ENCODE measurements at regions not wholly inside any gene's neighbourhood (a gene's known extent, or its start where the extent isn't known, plus 50 kb on each side); places are given as distances from the start of the nearest gene placed in this dataset.

DNA sequence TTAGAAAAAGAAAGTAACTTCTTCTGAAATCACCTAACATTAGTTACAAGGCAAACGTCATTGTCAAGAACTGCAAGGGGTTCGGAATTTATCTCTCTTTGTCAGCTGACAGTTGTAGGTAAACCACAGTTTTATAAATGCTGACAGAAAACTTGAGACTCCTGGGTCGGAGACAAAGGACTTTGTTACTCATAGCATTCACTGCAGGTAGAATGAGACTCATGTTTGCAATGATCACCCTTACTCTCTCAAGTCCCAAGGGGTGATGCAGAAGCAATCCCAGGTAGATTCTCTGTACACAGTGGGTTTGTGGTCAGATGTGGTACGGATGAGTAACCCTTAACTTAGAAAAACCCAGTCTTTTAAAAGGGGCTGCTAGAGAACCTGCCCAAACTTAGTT, 757.8 kb downstream of the TRIB2 start:
- TF ChIP-seq POLR2AphosphoS5 (IDR thresholded peaks at IDR 0.05; ENCODE audit: insufficient read depth in 1 of 2, low read depth in 1 of 2) (no peak), CTCF (IDR thresholded peaks at IDR 0.05) (no peak), POLR2A (IDR thresholded peaks at IDR 0.05) (no peak)
- Histone ChIP-seq H3K27me3 (no peaks in the 10 kb centered on the region), H3K9me3 (no peaks in the 10 kb centered on the region), H3K27ac (no peak overlapping the region), H3K4me3 (no peak overlapping the region), H3K36me3 (no peaks in the 10 kb centered on the region), H3K4me1 (no peaks in the 10 kb centered on the region)
- intact Hi-C loops (cut with DNase I): no loop called here
- no peak for DNase-seq (ENCODE audit: extremely low spot score in 2 of 2)

- Histone ChIP-seq H3K27me3 (no peaks in the 10 kb centered on the region), H3K4me1 (no peaks in the 10 kb centered on the region), H3K36me3 (no peaks in the 10 kb centered on the region), H3K4me3 (no peak overlapping the region), H3K27ac (no peak overlapping the region), H3K9me3 (no peaks in the 10 kb centered on the region)
- intact Hi-C loops (cut with DNase I): no loop called here
- DNase-seq (ENCODE audit: extremely low spot score in 2 of 2): no peak
- TF ChIP-seq CTCF (IDR thresholded peaks at IDR 0.05) (no peak), POLR2AphosphoS5 (IDR thresholded peaks at IDR 0.05; ENCODE audit: insufficient read depth in 1 of 2, low read depth in 1 of 2) (no peak), POLR2A (IDR thresholded peaks at IDR 0.05) (no peak)
Observed at GRCh38 chr2:13480057-13480456, 763.3 kb downstream of the TRIB2 start.

DNA sequence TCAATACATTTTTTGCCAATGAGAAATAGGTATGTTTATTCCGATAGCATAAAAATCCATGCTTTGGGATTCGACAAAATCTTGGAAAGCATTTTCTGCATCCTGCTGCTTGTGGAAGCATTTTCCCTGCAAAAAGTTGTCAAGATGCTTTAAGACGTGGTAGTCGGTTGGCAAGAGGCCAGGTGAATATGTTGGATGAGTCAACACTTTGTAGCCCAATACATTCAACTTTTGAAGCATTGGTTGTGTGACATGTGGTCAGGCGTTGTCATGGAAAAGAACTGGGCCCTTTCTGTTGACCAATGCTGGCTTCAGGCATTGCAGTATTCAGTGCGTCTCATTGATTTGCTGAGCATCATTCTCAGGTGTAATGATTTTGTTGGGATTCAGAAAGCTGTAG, 764.5 kb downstream of the TRIB2 start:
- intact Hi-C loops (cut with DNase I): no loop called here
- no peak for DNase-seq (ENCODE audit: extremely low spot score in 2 of 2)
- Histone ChIP-seq H3K4me3 (no peak overlapping the region), H3K9me3 (no peaks in the 10 kb centered on the region), H3K27ac (no peak overlapping the region), H3K36me3 (no peaks in the 10 kb centered on the region), H3K4me1 (no peaks in the 10 kb centered on the region), H3K27me3 (no peaks in the 10 kb centered on the region)
- TF ChIP-seq POLR2A (IDR thresholded peaks at IDR 0.05) (no peak), POLR2AphosphoS5 (IDR thresholded peaks at IDR 0.05; ENCODE audit: insufficient read depth in 1 of 2, low read depth in 1 of 2) (no peak), CTCF (IDR thresholded peaks at IDR 0.05) (no peak)

DNA sequence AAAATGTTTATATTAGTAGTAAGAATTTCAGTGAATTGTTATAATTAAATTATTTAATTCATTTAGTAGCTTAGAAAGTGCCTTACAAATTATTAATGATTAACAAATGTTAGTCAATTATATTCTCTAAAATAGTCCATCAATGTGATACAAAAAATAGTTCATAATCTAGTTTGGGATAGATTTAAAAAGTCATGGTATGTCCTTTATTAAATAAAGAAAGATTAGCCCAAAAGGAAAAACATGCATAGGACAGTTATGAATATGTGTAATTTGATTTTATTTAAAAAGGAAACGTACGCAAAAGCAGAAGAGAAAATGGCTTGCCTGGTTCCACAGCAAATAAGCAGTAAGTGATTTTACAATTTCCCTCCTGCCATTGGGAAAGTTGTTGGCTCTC, 768.5 kb downstream of the TRIB2 start:
- DNase-seq (ENCODE audit: extremely low spot score in 2 of 2): no peak
- Histone ChIP-seq H3K9me3 (no peaks in the 10 kb centered on the region), H3K4me1 (no peaks in the 10 kb centered on the region), H3K27me3 (no peaks in the 10 kb centered on the region), H3K4me3 (no peak overlapping the region), H3K27ac (no peak overlapping the region), H3K36me3 (no peaks in the 10 kb centered on the region)
- intact Hi-C loops (cut with DNase I): no loop called here
- TF ChIP-seq POLR2AphosphoS5 (IDR thresholded peaks at IDR 0.05; ENCODE audit: insufficient read depth in 1 of 2, low read depth in 1 of 2): no peak
- TF ChIP-seq POLR2A (IDR thresholded peaks at IDR 0.05): no peak
- TF ChIP-seq CTCF (IDR thresholded peaks at IDR 0.05): no peak

DNA sequence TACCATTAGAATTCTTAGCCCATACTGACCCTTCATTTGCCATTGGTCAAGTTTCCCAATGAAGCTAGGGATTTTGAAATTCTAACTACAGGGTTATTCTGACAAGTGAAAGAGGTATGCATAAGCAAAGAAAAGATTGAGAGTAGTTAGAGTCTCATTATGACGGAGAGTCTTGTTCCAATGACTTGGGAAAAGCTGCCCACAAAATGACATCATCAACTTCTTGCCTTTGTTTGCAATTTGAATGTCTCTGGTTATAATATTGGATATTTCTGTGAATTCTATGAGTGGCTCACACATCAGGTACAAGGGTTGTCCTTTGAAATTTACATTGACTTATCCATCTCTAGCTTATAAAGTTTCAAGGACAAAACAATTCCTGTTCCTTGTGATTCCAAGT, 772.2 kb downstream of the TRIB2 start:
- Histone ChIP-seq H3K27me3 (no peaks in the 10 kb centered on the region), H3K36me3 (no peaks in the 10 kb centered on the region), H3K4me3 (no peak overlapping the region), H3K9me3 (no peaks in the 10 kb centered on the region), H3K27ac (no peak overlapping the region), H3K4me1 (no peaks in the 10 kb centered on the region)
- intact Hi-C loops (cut with DNase I): no loop called here
- TF ChIP-seq POLR2AphosphoS5 (IDR thresholded peaks at IDR 0.05; ENCODE audit: insufficient read depth in 1 of 2, low read depth in 1 of 2) (no peak), CTCF (IDR thresholded peaks at IDR 0.05) (no peak), POLR2A (IDR thresholded peaks at IDR 0.05) (no peak)
- DNase-seq (ENCODE audit: extremely low spot score in 2 of 2): no peak

Data from vagina (tissue), 2 donors.